Rectal smooth muscle tissue (tissue), 1 donor: ENCODE measurements at regions not wholly inside any gene's neighbourhood (a gene's known extent, or its start where the extent isn't known, plus 50 kb on each side); places are given as distances from the start of the nearest gene placed in this dataset.
"Not testable (repeated sequence)": the region's sequence is repeated elsewhere in the genome, so short reads cannot be mapped to it uniquely, and the experiment has no call there.

ENCODE experiments used
- H3K27ac ChIP-seq: one replicate; pipeline ENCODE4 v1.7.0; 2013; ENCODE audit warnings: low read depth, low read length, inconsistent platforms
- H3K27me3 ChIP-seq: one replicate; pipeline ENCODE4 v1.7.0; 2013; ENCODE audit warnings: low read length; ENCODE audit not compliant: control insufficient read depth, insufficient read depth
- H3K36me3 ChIP-seq: one replicate; pipeline ENCODE4 v1.7.0; 2013; ENCODE audit warnings: low read length; ENCODE audit not compliant: control insufficient read depth, insufficient read depth
- H3K4me1 ChIP-seq: one replicate; pipeline ENCODE4 v1.7.0; 2013; ENCODE audit warnings: low read length; ENCODE audit not compliant: control insufficient read depth, insufficient read depth
- H3K4me3 ChIP-seq: one replicate; pipeline ENCODE4 v1.7.0; 2013; ENCODE audit warnings: low read length
- H3K9ac ChIP-seq: one replicate; pipeline ENCODE4 v1.7.0; 2013; ENCODE audit warnings: low read length

DNA sequence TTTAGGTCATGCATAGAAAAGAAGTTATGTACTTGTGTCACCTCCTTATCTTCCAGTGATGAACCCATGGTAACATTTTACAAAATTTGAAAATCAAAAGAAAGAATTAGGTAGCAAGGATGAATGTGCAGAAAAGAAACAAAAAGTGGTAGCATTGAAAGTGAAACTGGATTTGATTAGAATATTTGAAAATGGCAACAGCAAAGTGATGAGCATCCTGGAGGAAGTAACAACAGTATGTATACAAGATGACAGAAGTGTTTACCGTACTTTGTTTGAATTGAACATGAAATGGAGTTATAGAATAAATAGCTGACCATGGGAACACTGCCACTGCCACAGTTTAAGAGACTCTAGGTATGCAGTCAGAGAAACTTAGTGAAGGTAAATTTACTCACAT, 1313.1 kb downstream of the CDH11 start:
- H3K36me3 ChIP-seq = no peaks in the 10 kb centered on the region
- no peak overlapping the region for H3K27ac ChIP-seq
- H3K9ac ChIP-seq = no peak overlapping the region
- no peak overlapping the region for H3K4me3 ChIP-seq
- peaks cover 6% of the 10 kb centered on the region for H3K4me1 ChIP-seq
- no peaks in the 10 kb centered on the region for H3K27me3 ChIP-seq

DNA sequence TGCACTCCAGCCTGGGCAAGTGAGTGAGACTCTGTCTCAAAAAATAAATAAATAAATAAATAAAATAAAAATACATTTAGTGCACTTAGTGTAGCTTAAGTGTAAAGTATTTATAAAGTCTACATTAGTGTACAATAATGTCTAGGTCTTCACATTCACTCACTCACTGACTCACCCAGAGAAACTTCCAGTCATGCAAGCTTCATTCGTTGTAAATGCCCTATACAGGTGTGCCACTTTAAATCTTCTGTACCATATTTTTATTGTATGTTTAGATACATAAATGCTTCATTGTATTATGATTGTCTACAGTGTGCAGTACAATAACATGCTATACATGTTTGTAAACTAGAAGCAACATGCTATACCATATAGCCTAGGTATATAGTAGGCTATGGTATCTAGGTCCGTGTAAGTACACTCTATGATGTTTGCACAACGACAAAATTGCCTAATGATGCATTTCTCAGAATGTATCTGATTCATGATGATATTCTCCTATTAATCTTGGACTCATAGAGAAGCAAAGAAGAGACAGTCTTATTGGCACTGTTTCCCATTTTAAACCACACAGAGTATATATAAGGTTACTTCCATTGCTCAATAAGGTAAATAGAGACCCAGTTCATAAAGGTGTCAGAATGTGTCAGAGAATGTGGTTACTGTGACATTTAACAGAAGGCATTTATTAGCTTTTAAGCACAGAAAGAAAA, 1314.9 kb downstream of the CDH11 start:
- Histone ChIP-seq H3K9ac (no peak overlapping the region), H3K36me3 (no peaks in the 10 kb centered on the region), H3K27ac (no peak overlapping the region), H3K4me3 (no peak overlapping the region), H3K4me1 (peaks cover 6% of the 10 kb centered on the region), H3K27me3 (no peaks in the 10 kb centered on the region)

GRCh38 chr16:63804126-63804525, 1317.7 kb downstream of the CDH11 start:
- Histone ChIP-seq H3K9ac (no peak overlapping the region), H3K4me3 (no peak overlapping the region), H3K36me3 (no peaks in the 10 kb centered on the region), H3K27ac (no peak overlapping the region), H3K27me3 (no peaks in the 10 kb centered on the region), H3K4me1 (peaks cover 6% of the 10 kb centered on the region)

DNA sequence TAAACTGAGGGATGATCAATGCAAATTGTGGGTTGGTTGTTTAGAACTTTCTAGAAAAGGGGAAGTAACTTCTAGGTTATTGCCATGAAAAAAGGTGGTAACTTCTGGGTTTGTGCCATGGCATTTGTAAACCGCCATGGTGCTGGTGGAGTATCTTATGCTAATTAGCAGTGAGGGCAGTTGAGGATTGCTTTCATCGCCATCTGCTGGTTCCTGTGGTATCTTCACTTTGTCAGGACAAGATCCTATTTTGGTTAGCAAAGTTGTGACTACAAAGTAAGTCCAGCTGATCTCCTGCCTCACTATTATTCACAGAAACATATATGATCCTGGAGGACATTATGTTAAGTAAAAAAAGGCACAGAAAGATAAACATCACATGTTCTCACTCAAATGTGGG, 1332.3 kb downstream of the CDH11 start:
- no peak overlapping the region for H3K27ac ChIP-seq
- H3K9ac ChIP-seq = no peak overlapping the region
- no peak overlapping the region for H3K4me3 ChIP-seq
- no peaks in the 10 kb centered on the region for H3K27me3 ChIP-seq
- H3K4me1 ChIP-seq = no peaks in the 10 kb centered on the region
- H3K36me3 ChIP-seq = no peaks in the 10 kb centered on the region

DNA sequence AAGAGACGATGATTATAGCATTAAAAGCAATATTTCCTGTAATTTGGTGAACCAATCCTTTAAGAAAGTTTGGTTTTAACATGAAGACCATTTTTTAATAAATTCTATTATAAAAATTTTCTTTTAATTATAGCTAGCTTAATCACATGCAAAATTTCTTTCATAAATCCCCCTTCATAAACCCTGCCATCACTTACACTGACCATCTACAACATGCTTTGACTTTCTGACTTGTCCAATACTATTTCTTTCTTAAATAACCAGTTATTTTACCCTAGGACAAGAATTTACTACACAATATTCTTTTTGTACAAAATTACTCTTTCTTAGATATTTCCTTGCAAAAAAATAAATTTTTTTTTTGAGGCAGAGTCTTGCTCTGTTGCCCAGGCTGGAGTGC, 1334.8 kb downstream of the CDH11 start:
- Histone ChIP-seq H3K4me3 (no peak overlapping the region), H3K36me3 (no peaks in the 10 kb centered on the region), H3K9ac (no peak overlapping the region), H3K27ac (no peak overlapping the region), H3K4me1 (no peaks in the 10 kb centered on the region), H3K27me3 (no peaks in the 10 kb centered on the region)

DNA sequence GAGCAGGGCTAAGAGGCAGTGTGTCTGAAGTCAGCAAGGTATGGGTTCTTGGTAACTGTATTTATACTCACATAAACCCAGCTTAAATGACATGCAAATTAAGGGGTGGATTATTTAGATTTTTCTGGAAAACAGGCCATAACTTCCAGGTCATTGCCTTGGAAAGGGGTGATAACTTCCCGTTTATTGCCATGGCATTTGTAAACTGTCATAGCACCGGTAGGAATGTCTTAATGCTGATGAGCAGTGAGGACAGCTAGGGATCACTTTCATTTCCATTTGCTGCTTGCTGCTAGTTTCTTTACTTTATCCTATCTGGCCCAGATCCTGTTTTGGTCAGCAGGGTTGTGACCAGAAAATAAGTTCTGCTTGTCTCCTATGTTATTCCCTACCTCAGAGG, 1336.7 kb downstream of the CDH11 start:
- Histone ChIP-seq H3K9ac (no peak overlapping the region), H3K27ac (no peak overlapping the region)

GRCh38 chr16:63776437-63776836, 1345.4 kb downstream of the CDH11 start:
- no peak overlapping the region for H3K4me3 ChIP-seq
- H3K27me3 ChIP-seq = no peaks in the 10 kb centered on the region
- no peaks in the 10 kb centered on the region for H3K36me3 ChIP-seq
- no peaks in the 10 kb centered on the region for H3K4me1 ChIP-seq
- H3K9ac ChIP-seq = no peak overlapping the region
- no peak overlapping the region for H3K27ac ChIP-seq

More for the DNA sequence above, 1336.7 kb downstream of the CDH11 start:
- H3K36me3 ChIP-seq = no peaks in the 10 kb centered on the region
- H3K4me3 ChIP-seq = no peak overlapping the region
- no peaks in the 10 kb centered on the region for H3K27me3 ChIP-seq
- H3K4me1 ChIP-seq = no peaks in the 10 kb centered on the region

DNA sequence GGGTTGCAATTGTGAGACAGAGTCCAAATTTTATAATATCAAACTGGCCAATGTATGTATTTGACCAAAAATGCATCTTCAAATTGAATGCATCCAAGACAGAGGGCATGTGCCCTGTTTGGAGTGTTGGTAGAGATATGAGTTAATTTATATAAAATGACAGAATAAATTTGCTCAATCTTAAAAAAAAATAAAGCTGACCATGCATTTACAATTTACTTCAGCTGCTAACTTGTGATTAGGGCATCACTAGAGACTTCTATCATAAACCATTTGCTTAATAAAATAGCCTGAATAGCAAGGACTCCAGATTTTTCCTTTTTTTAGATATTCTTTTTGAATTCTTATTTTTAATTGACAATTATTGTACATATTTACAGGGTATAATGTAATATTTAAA, 1345.8 kb downstream of the CDH11 start:
- H3K4me1 ChIP-seq = no peaks in the 10 kb centered on the region
- no peaks in the 10 kb centered on the region for H3K36me3 ChIP-seq
- no peaks in the 10 kb centered on the region for H3K27me3 ChIP-seq
- no peak overlapping the region for H3K4me3 ChIP-seq
- H3K27ac ChIP-seq = no peak overlapping the region
- no peak overlapping the region for H3K9ac ChIP-seq

GRCh38 chr16:63774302-63774701, 1347.6 kb downstream of the CDH11 start:
- H3K4me1 ChIP-seq = no peaks in the 10 kb centered on the region
- no peak overlapping the region for H3K27ac ChIP-seq
- no peaks in the 10 kb centered on the region for H3K27me3 ChIP-seq
- no peak overlapping the region for H3K4me3 ChIP-seq
- H3K9ac ChIP-seq = no peak overlapping the region
- H3K36me3 ChIP-seq = no peaks in the 10 kb centered on the region

DNA sequence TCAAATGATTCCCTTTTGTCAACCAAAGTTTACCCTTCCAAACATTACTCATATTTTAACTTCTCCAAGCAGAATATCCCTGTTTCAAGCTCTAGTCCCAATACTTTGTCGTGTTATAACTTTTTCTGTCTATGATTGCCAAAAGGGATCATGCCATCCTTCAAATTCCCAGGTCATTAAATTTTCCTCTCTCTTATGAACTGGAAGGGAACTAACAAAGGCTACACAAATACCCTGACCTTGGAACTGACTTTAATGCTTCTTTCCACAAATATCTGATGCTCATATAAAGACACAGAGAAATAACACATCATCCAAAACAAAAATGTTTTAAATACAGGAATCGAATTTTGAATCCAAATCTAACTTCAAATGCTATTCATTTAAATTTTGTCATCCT, 1352.7 kb downstream of the CDH11 start:
- no peak overlapping the region for H3K9ac ChIP-seq
- H3K27me3 ChIP-seq = no peaks in the 10 kb centered on the region

DNA sequence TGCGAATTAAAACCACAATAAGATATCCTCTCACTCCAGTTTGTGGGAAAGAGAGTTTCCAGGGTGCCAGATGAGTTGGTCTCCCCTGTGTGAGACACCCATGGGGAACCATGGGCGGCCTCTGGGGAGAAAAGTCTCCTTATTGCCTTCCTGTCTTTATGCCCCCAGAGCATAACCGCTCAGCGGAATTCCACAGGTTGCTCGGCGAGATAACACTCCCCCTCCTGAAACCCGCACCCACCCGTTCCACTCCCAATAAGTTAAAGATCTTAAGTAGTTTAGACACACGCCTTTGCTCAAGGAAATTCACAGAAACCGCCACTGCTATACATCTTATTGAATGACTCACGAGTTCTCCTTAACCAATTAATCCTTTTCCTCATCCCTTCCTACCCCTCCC, 1361.6 kb downstream of the CDH11 start:
- H3K4me3 ChIP-seq, H3K36me3 ChIP-seq, H3K4me1 ChIP-seq, H3K9ac ChIP-seq, H3K27ac ChIP-seq, H3K27me3 ChIP-seq: not testable (repeated sequence)

More for the DNA sequence above, 1352.7 kb downstream of the CDH11 start:
- H3K4me1 ChIP-seq = no peaks in the 10 kb centered on the region
- H3K36me3 ChIP-seq = no peaks in the 10 kb centered on the region
- no peak overlapping the region for H3K27ac ChIP-seq
- H3K4me3 ChIP-seq = no peak overlapping the region

- H3K27me3 ChIP-seq = no peaks in the 10 kb centered on the region
- no peaks in the 10 kb centered on the region for H3K4me1 ChIP-seq
- H3K4me3 ChIP-seq = no peak overlapping the region
- no peak overlapping the region for H3K27ac ChIP-seq
- no peak overlapping the region for H3K9ac ChIP-seq
- no peaks in the 10 kb centered on the region for H3K36me3 ChIP-seq
Observed at GRCh38 chr16:63752347-63752746, 1369.5 kb downstream of the CDH11 start.

DNA sequence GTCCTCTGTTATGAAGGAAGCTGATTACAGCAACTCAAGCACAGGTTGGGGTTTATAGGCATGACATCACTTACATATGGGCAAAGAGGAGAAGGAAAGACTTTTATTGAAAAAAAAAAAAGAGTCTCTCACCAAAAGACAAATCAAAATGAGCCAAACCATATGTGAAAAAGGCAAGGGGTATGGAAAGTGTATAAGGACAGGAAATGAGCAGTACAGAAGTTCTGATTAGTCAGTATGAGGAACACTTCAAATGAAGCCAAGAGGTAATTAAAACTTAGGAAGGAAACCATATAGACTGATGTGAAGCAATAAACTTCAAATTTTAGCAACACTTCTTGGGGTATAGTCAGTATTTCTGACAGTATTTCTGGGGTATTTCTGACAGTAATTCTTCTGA, 1372.6 kb downstream of the CDH11 start:
- Histone ChIP-seq H3K36me3 (no peaks in the 10 kb centered on the region), H3K4me3 (no peak overlapping the region), H3K27ac (no peak overlapping the region), H3K27me3 (no peaks in the 10 kb centered on the region), H3K9ac (no peak overlapping the region), H3K4me1 (no peaks in the 10 kb centered on the region)
